ENCODE measurements at regions not wholly inside any gene's neighbourhood (a gene's known extent, or its start where the extent isn't known, plus 50 kb on each side); places are given as distances from the start of the nearest gene placed in this dataset.
"Not testable (repeated sequence)": the region's sequence is repeated elsewhere in the genome, so short reads cannot be mapped to it uniquely, and the experiment has no call there.

- H3K9ac ChIP-seq = no peak overlapping the region
- H3K4me2 ChIP-seq = no peak overlapping the region
- no peak overlapping the region for H3K4me3 ChIP-seq
- H3K27ac ChIP-seq = no peak overlapping the region
- no peaks in the 10 kb centered on the region for H4K20me1 ChIP-seq
- TF ChIP-seq Cebpa-rat (IDR thresholded peaks at IDR 0.05) = no peak
- peaks cover 6% of the 10 kb centered on the region for H3K4me1 ChIP-seq
- H3K27me3 ChIP-seq = no peaks in the 10 kb centered on the region
- H3K36me3 ChIP-seq = no peaks in the 10 kb centered on the region
- no peaks in the 10 kb centered on the region for H3K9me3 ChIP-seq
Measured at GRCh38 chr12:86945685-86946196, 689.5 kb upstream of the MGAT4C start.

GRCh38 chr12:86944197-86944819, 688.1 kb upstream of the MGAT4C start:
- H3K4me2 ChIP-seq, H3K9ac ChIP-seq, H3K27ac ChIP-seq: not testable (repeated sequence)

GRCh38 chr12:86931714-86932113, 675.5 kb upstream of the MGAT4C start:
- H3K4me2 ChIP-seq = no peak overlapping the region
- no peaks in the 10 kb centered on the region for H4K20me1 ChIP-seq
- no peaks in the 10 kb centered on the region for H3K27me3 ChIP-seq
- no peak for TF ChIP-seq Cebpa-rat (IDR thresholded peaks at IDR 0.05)
- H3K9ac ChIP-seq = no peak overlapping the region
- no peak overlapping the region for H3K4me3 ChIP-seq
- H3K36me3 ChIP-seq = no peaks in the 10 kb centered on the region
- H3K27ac ChIP-seq = no peak overlapping the region
- no peaks in the 10 kb centered on the region for H3K9me3 ChIP-seq
- no peaks in the 10 kb centered on the region for H3K4me1 ChIP-seq

More at GRCh38 chr12:86944197-86944819, 688.1 kb upstream of the MGAT4C start:
- not testable (repeated sequence) for H3K4me1 ChIP-seq, H3K27me3 ChIP-seq, H3K9me3 ChIP-seq, H3K4me3 ChIP-seq, H3K36me3 ChIP-seq, H4K20me1 ChIP-seq

- Histone ChIP-seq H3K4me1 (no peaks in the 10 kb centered on the region), H4K20me1 (no peaks in the 10 kb centered on the region), H3K9ac (no peak overlapping the region), H3K27me3 (no peaks in the 10 kb centered on the region), H3K4me2 (no peak overlapping the region), H3K4me3 (no peak overlapping the region), H3K36me3 (no peaks in the 10 kb centered on the region), H3K9me3 (no peaks in the 10 kb centered on the region), H3K27ac (no peak overlapping the region)
- TF ChIP-seq Cebpa-rat (IDR thresholded peaks at IDR 0.05) = no peak
Measured at GRCh38 chr12:86929962-86930361, 673.8 kb upstream of the MGAT4C start.

GRCh38 chr12:86917121-86917520, 660.9 kb upstream of the MGAT4C start:
- Histone ChIP-seq H3K4me2 (no peak overlapping the region), H3K36me3 (no peaks in the 10 kb centered on the region), H3K9ac (no peak overlapping the region), H3K27ac (no peak overlapping the region), H3K4me3 (no peak overlapping the region), H4K20me1 (no peaks in the 10 kb centered on the region), H3K9me3 (no peaks in the 10 kb centered on the region), H3K27me3 (no peaks in the 10 kb centered on the region), H3K4me1 (no peaks in the 10 kb centered on the region)
- no peak for TF ChIP-seq Cebpa-rat (IDR thresholded peaks at IDR 0.05)

- H3K4me2 ChIP-seq = no peak overlapping the region
- no peak for TF ChIP-seq Cebpa-rat (IDR thresholded peaks at IDR 0.05)
- no peaks in the 10 kb centered on the region for H3K4me1 ChIP-seq
- no peaks in the 10 kb centered on the region for H3K36me3 ChIP-seq
- no peak overlapping the region for H3K27ac ChIP-seq
- no peak overlapping the region for H3K4me3 ChIP-seq
- H3K9me3 ChIP-seq = no peaks in the 10 kb centered on the region
- H3K27me3 ChIP-seq = no peaks in the 10 kb centered on the region
- no peak overlapping the region for H3K9ac ChIP-seq
- no peaks in the 10 kb centered on the region for H4K20me1 ChIP-seq
Measured at GRCh38 chr12:86914721-86915120, 658.5 kb upstream of the MGAT4C start.

GRCh38 chr12:86911973-86912372, 655.8 kb upstream of the MGAT4C start:
- Histone ChIP-seq H3K36me3 (no peaks in the 10 kb centered on the region), H3K4me1 (no peaks in the 10 kb centered on the region), H3K9ac (no peak overlapping the region), H4K20me1 (no peaks in the 10 kb centered on the region), H3K4me3 (no peak overlapping the region), H3K27me3 (no peaks in the 10 kb centered on the region), H3K9me3 (no peaks in the 10 kb centered on the region), H3K4me2 (no peak overlapping the region), H3K27ac (no peak overlapping the region)
- no peak for TF ChIP-seq Cebpa-rat (IDR thresholded peaks at IDR 0.05)

GRCh38 chr12:86903159-86903558, 647.0 kb upstream of the MGAT4C start:
- no peak overlapping the region for H3K9ac ChIP-seq
- no peaks in the 10 kb centered on the region for H3K4me1 ChIP-seq
- no peak overlapping the region for H3K27ac ChIP-seq
- H4K20me1 ChIP-seq = no peaks in the 10 kb centered on the region
- no peak overlapping the region for H3K4me2 ChIP-seq
- no peaks in the 10 kb centered on the region for H3K27me3 ChIP-seq
- TF ChIP-seq Cebpa-rat (IDR thresholded peaks at IDR 0.05) = no peak
- H3K4me3 ChIP-seq = no peak overlapping the region
- H3K36me3 ChIP-seq = no peaks in the 10 kb centered on the region
- no peaks in the 10 kb centered on the region for H3K9me3 ChIP-seq

GRCh38 chr12:86860776-86861175, 604.6 kb upstream of the MGAT4C start:
- no peaks in the 10 kb centered on the region for H3K27me3 ChIP-seq
- no peaks in the 10 kb centered on the region for H4K20me1 ChIP-seq
- no peaks in the 10 kb centered on the region for H3K36me3 ChIP-seq
- H3K9me3 ChIP-seq = no peaks in the 10 kb centered on the region
- TF ChIP-seq Cebpa-rat (IDR thresholded peaks at IDR 0.05) = no peak
- H3K4me3 ChIP-seq = no peak overlapping the region
- no peaks in the 10 kb centered on the region for H3K4me1 ChIP-seq
- no peak overlapping the region for H3K9ac ChIP-seq
- no peak overlapping the region for H3K4me2 ChIP-seq
- H3K27ac ChIP-seq = no peak overlapping the region

GRCh38 chr12:86852451-86852850, 596.3 kb upstream of the MGAT4C start:
- no peaks in the 10 kb centered on the region for H3K4me1 ChIP-seq
- no peak overlapping the region for H3K9ac ChIP-seq
- no peaks in the 10 kb centered on the region for H3K9me3 ChIP-seq
- H3K4me3 ChIP-seq = no peak overlapping the region
- no peak for TF ChIP-seq Cebpa-rat (IDR thresholded peaks at IDR 0.05)
- no peaks in the 10 kb centered on the region for H3K36me3 ChIP-seq
- H3K4me2 ChIP-seq = no peak overlapping the region
- H4K20me1 ChIP-seq = no peaks in the 10 kb centered on the region
- H3K27me3 ChIP-seq = no peaks in the 10 kb centered on the region
- no peak overlapping the region for H3K27ac ChIP-seq

- H3K9ac ChIP-seq = no peak overlapping the region
- H3K4me3 ChIP-seq = no peak overlapping the region
- H3K9me3 ChIP-seq = no peaks in the 10 kb centered on the region
- no peaks in the 10 kb centered on the region for H3K4me1 ChIP-seq
- no peak overlapping the region for H3K27ac ChIP-seq
- H3K4me2 ChIP-seq = no peak overlapping the region
- no peaks in the 10 kb centered on the region for H3K36me3 ChIP-seq
- no peaks in the 10 kb centered on the region for H4K20me1 ChIP-seq
- H3K27me3 ChIP-seq = no peaks in the 10 kb centered on the region
- TF ChIP-seq Cebpa-rat (IDR thresholded peaks at IDR 0.05) = no peak
Measured at GRCh38 chr12:86838711-86839110, 582.5 kb upstream of the MGAT4C start.
